ENCODE measurements at regions not wholly inside any gene's neighbourhood (a gene's known extent, or its start where the extent isn't known, plus 50 kb on each side); places are given as distances from the start of the nearest gene placed in this dataset.

DNA sequence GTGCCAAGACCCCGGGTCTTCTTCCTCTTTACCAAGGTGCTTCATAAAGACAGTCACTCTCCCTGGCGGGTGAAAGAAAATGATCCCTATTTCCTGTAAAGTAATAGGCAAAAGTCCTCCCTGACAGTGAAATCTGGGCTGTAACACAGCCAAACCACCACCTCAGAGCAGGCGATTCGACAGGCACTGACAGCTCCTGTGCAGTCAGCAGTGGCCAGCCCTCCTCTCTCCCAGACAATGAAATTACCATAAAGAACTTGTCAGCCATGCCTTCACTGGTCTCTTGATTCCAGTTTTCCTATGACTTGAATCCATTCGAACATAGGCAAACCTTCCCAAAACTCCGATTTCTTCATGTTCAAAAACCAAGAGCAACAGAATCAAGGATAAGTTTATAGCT, 492.2 kb upstream of the DAB1 start:
- TF ChIP-seq, protein P1, sequence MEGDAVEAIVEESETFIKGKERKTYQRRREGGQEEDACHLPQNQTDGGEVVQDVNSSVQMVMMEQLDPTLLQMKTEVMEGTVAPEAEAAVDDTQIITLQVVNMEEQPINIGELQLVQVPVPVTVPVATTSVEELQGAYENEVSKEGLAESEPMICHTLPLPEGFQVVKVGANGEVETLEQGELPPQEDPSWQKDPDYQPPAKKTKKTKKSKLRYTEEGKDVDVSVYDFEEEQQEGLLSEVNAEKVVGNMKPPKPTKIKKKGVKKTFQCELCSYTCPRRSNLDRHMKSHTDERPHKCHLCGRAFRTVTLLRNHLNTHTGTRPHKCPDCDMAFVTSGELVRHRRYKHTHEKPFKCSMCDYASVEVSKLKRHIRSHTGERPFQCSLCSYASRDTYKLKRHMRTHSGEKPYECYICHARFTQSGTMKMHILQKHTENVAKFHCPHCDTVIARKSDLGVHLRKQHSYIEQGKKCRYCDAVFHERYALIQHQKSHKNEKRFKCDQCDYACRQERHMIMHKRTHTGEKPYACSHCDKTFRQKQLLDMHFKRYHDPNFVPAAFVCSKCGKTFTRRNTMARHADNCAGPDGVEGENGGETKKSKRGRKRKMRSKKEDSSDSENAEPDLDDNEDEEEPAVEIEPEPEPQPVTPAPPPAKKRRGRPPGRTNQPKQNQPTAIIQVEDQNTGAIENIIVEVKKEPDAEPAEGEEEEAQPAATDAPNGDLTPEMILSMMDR (IDR thresholded peaks at IDR 0.05), result no peak
- no peak for TF ChIP-seq ZFX (IDR thresholded peaks at IDR 0.05; ENCODE audit: borderline replicate concordance)

Measured in 22Rv1 (cell line).